WTC11 (cell line): ENCODE measurements at regions not wholly inside any gene's neighbourhood (a gene's known extent, or its start where the extent isn't known, plus 50 kb on each side); places are given as distances from the start of the nearest gene placed in this dataset.

Experiments
- ESRRA ChIP-seq: sonication (generic); formaldehyde crosslinking; IDR thresholded peaks from 2 replicates; pipeline ENCODE4 v1.8.1; 2022; ENCODE audit warnings: mild to moderate bottlenecking, missing genetic modification reagents, borderline replicate concordance
- FOXP1 ChIP-seq: sonication (generic); formaldehyde crosslinking; IDR thresholded peaks from 2 replicates; pipeline ENCODE4 v1.8.0; 2022; ENCODE audit warnings: missing genetic modification reagents, mild to moderate bottlenecking, moderate library complexity, borderline replicate concordance
- SMAD4 ChIP-seq: sonication (generic); formaldehyde crosslinking; IDR thresholded peaks from 2 replicates; pipeline ENCODE4 v1.8.0; 2022; ENCODE audit warnings: mild to moderate bottlenecking, missing genetic modification reagents
- SP1 ChIP-seq: sonication (generic); formaldehyde crosslinking; conservative IDR thresholded peaks from 2 replicates; pipeline ENCODE4 v1.8.1; 2022; ENCODE audit warnings: missing genetic modification reagents
- TEAD4 ChIP-seq: sonication (generic); formaldehyde crosslinking; IDR thresholded peaks from 2 replicates; pipeline ENCODE4 v1.8.0; 2022; ENCODE audit warnings: mild to moderate bottlenecking, missing genetic modification reagents
- ZNF423 ChIP-seq: fragments of 250-450 bp; sonication (Bioruptor Pico); IDR thresholded peaks from 2 replicates; pipeline ENCODE4 v2.1.2; 2022; ENCODE audit warnings: mild to moderate bottlenecking, moderate library complexity
- TF ChIP-seq, protein P1 (sequence below): fragments of 200-600 bp; IDR thresholded peaks from 2 replicates; pipeline ENCODE4 v1.8.0; 2022; ENCODE audit warnings: antibody characterized with exemption

GRCh38 chr11:110011595-110011994 lies 81.6 kb upstream of the ZC3H12C start:
- TF ChIP-seq ZNF423 (CRISPR knock-in tag) (no peak), SP1 (CRISPR knock-in tag) (no peak), FOXP1 (CRISPR knock-in tag) (no peak), ESRRA (CRISPR knock-in tag) (no peak), SMAD4 (no peak), TEAD4 (CRISPR knock-in tag) (no peak)
- TF ChIP-seq, protein P1, sequence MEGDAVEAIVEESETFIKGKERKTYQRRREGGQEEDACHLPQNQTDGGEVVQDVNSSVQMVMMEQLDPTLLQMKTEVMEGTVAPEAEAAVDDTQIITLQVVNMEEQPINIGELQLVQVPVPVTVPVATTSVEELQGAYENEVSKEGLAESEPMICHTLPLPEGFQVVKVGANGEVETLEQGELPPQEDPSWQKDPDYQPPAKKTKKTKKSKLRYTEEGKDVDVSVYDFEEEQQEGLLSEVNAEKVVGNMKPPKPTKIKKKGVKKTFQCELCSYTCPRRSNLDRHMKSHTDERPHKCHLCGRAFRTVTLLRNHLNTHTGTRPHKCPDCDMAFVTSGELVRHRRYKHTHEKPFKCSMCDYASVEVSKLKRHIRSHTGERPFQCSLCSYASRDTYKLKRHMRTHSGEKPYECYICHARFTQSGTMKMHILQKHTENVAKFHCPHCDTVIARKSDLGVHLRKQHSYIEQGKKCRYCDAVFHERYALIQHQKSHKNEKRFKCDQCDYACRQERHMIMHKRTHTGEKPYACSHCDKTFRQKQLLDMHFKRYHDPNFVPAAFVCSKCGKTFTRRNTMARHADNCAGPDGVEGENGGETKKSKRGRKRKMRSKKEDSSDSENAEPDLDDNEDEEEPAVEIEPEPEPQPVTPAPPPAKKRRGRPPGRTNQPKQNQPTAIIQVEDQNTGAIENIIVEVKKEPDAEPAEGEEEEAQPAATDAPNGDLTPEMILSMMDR = no peak
